KMS-11 (cell line): ENCODE measurements at regions not wholly inside any gene's neighbourhood (a gene's known extent, or its start where the extent isn't known, plus 50 kb on each side); places are given as distances from the start of the nearest gene placed in this dataset.

Experiments used
- H2AFZ ChIP-seq: fragments of 200-600 bp; sonication (generic); 2 replicates; pipeline ENCODE4 v1.6.1; 2016; ENCODE audit warnings: antibody characterized with exemption, mixed run types, low read depth
- H3K27ac ChIP-seq: fragments of 200-600 bp; sonication (generic); 2 replicates; pipeline ENCODE4 v1.6.1; 2016; ENCODE audit warnings: mild to moderate bottlenecking, mixed run types
- H3K27me3 ChIP-seq: fragments of 200-600 bp; sonication (generic); 2 replicates; pipeline ENCODE4 v1.6.1; 2017; ENCODE audit warnings: mild to moderate bottlenecking, low read depth, mixed run types, moderate library complexity; ENCODE audit not compliant: insufficient read depth
- H3K36me3 ChIP-seq: fragments of 200-600 bp; sonication (generic); 2 replicates; pipeline ENCODE4 v1.6.1; 2017; ENCODE audit warnings: mild to moderate bottlenecking, mixed run types; ENCODE audit not compliant: insufficient read depth
- H3K4me1 ChIP-seq: fragments of 200-600 bp; sonication (generic); 2 replicates; pipeline ENCODE4 v1.6.1; 2016; ENCODE audit warnings: mild to moderate bottlenecking, low read depth, mixed run types; ENCODE audit not compliant: poor library complexity, severe bottlenecking
- H3K4me2 ChIP-seq: fragments of 200-600 bp; sonication (generic); 2 replicates; pipeline ENCODE4 v1.7.0; 2016; ENCODE audit warnings: mild to moderate bottlenecking, mixed run types
- H3K4me3 ChIP-seq: fragments of 200-600 bp; sonication (generic); IDR thresholded peaks from 2 replicates; pipeline ENCODE4 v1.6.1; 2017; ENCODE audit warnings: low read depth, low read length, mixed read lengths; ENCODE audit not compliant: insufficient read depth
- H3K79me2 ChIP-seq: fragments of 200-600 bp; sonication (generic); 2 replicates; pipeline ENCODE4 v1.6.1; 2016; ENCODE audit warnings: low read depth, mixed run types; ENCODE audit not compliant: insufficient read depth
- H3K9ac ChIP-seq: fragments of 200-600 bp; sonication (generic); 2 replicates; pipeline ENCODE4 v1.6.1; 2016; ENCODE audit warnings: mild to moderate bottlenecking, mixed run types
- H4K20me1 ChIP-seq: fragments of 200-600 bp; sonication (generic); 2 replicates; pipeline ENCODE4 v1.6.1; 2016; ENCODE audit warnings: mild to moderate bottlenecking, mixed run types; ENCODE audit not compliant: insufficient read depth
- CTCF ChIP-seq: fragments of 200-600 bp; sonication (generic); conservative IDR thresholded peaks from 2 replicates; pipeline ENCODE4 v1.6.1; 2017; ENCODE audit warnings: low read depth, mild to moderate bottlenecking, antibody characterized with exemption, low read length, moderate library complexity, mixed read lengths

- H2AFZ ChIP-seq: no peak overlapping the region
- H3K4me1 ChIP-seq: no peaks in the 10 kb centered on the region
- TF ChIP-seq CTCF: no peak
- no peaks in the 10 kb centered on the region for H3K36me3 ChIP-seq
- no peak overlapping the region for H3K27ac ChIP-seq
- no peak overlapping the region for H3K4me3 ChIP-seq
- no peak overlapping the region for H3K4me2 ChIP-seq
- no peaks in the 10 kb centered on the region for H4K20me1 ChIP-seq
- no peaks in the 10 kb centered on the region for H3K27me3 ChIP-seq
- H3K9ac ChIP-seq: no peak overlapping the region
- H3K79me2 ChIP-seq: no peaks in the 10 kb centered on the region
These were observed 61.7 kb upstream of the PDE4D start for GRCh38 chr5:59955241-59955640.

- Histone ChIP-seq H3K9ac (no peak overlapping the region), H3K36me3 (no peaks in the 10 kb centered on the region), H4K20me1 (no peaks in the 10 kb centered on the region), H2AFZ (no peak overlapping the region), H3K27ac (no peak overlapping the region), H3K27me3 (no peaks in the 10 kb centered on the region), H3K4me1 (no peaks in the 10 kb centered on the region), H3K4me3 (no peak overlapping the region), H3K79me2 (no peaks in the 10 kb centered on the region), H3K4me2 (no peak overlapping the region)
- no peak for TF ChIP-seq CTCF
These were observed 50.1 kb upstream of the PDE4D start for GRCh38 chr5:59943452-59944113.
